Left lobe of liver (tissue), 2 donors: ENCODE measurements at regions not wholly inside any gene's neighbourhood (a gene's known extent, or its start where the extent isn't known, plus 50 kb on each side); places are given as distances from the start of the nearest gene placed in this dataset.

ENCODE experiments used
- ATAC-seq: fragments of 200-7000 bp; cut with Tn5 transposase; one replicate; pipeline ENCODE4 v1.9.1; 2020; ENCODE audit warnings: mild to moderate bottlenecking, moderate library complexity
- DNase-seq: peaks from one replicate; pipeline ENCODE4 v3.0.0-alpha.2; 2020; ENCODE audit warnings: low spot score
- donor health status: DM: no; HTN: no; CAD: no; lungs with moderate emphysema.
- donor health status: DM: no; HTN: yes; CAD: no.

DNA sequence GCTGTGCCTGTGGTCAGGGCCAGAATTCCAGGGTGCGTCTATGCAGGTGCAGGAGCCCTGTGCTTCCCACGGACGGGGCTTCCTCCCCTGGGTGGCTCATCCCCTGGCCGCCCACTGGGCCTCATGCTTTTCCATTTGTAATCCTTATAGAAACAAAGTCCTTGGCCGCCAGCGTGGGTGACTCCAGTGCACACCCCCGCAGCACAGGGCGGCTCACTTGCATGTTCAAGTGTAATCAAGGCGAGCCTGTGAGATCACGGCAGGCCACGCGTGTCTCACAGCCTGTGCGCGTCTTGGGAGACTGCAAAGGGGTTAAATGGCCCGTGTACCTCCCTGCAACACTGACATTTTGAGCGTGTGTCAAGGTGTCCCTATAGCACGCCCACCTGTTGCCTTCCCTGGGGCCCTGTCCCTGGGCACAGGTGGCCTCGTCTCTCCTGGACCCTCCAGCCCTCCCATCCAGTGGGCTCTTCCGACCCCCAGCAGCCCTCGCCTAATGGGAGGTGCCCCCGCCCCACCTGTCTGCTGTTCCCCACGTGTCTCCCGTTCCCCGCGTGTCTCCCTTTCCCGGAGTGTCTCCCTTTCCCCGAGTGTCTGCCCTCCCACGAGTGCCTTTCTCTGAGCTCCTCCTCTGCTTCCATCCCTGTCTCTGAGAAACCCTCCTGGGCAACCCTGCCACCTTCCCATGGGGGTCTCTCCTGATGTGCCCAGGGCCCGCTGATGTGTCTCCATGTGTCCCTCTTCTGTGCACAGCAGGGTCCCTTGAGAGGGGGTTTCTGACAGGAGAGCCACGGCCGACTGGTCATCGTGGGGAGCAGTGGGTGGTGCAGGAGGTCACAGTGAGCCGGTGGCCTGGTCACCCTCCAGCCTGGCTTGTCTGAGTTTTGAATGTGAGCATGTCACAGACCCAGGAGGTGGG, 1215.3 kb downstream of the BRD1 start:
- DNase-seq (no peak), ATAC-seq (no peak)

DNA sequence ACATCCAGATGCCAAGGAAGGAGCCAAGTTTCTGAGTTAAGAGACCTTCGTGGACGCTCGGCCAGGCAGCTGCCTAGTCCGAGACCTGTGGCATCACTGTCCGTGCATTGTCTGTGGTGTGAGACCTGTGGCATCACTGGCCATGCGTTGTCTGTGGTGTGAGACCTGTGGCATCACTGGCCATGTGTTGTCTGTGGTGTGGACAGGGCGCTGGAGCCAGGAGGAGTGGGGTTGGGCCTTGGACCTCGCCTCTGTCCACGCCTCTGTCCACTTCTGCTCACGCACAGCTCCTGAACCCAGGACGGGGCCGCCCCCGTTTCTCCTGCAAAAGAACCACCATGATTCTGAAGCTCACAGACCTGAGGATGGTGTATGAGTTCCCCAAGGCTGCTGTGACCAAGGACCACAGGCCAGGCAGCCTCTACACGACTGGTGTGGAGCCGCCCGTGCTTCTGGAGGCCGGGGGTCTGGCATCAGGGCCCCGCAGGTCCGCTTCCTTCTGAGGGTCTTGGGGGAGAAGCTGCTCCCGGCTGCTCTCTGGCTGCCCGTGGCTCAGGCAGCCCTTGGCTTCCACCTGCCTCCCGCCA, 1218.3 kb downstream of the BRD1 start:
- DNase-seq: no peak
- no peak for ATAC-seq

DNA sequence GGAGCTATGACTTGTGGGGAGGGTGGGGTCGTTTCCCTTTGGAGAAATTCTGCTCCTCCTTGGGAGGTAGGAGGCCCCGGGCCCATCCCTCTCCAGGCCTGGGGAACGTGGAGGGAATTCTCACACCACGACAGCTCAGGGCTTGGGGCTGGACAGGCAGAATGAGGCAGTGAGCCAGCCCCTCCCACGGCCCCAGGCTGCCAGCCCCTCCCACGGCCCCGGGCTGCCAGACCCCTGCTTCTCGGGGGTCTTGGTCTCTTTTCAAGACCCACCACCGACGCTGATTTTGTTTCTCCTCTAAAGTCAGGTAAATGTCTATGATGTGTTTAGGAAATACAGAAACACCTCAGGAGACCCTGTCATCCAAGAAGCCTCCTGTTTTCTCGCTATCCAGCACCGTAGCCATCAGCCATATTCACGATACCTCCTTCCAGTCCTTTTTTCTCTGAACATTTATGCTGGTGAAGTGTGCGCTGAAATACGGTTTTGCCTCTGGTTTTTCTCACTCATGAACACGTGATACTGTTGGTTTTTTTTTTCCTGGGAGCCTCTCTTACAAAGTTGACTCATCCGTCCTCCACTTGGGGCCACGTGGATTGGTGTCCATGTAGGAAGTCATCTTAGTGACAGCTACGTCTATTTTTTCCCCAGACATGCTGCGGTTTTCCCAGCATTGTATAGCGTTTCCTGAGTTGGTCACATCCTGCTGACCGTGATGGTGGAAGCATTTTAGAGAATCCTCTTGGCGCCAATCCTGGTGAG, 1219.6 kb downstream of the BRD1 start:
- ATAC-seq: no peak
- DNase-seq: no peak

- ATAC-seq: no peak
- no peak for DNase-seq
Observed at GRCh38 chr22:48606684-48607307, 1220.9 kb downstream of the BRD1 start.

- ATAC-seq: no peak
- no peak for DNase-seq
Observed at GRCh38 chr22:48605856-48606481, 1221.7 kb downstream of the BRD1 start.

- DNase-seq (no peak), ATAC-seq (no peak)
Observed at GRCh38 chr22:48605125-48605524, 1222.5 kb downstream of the BRD1 start.

DNA sequence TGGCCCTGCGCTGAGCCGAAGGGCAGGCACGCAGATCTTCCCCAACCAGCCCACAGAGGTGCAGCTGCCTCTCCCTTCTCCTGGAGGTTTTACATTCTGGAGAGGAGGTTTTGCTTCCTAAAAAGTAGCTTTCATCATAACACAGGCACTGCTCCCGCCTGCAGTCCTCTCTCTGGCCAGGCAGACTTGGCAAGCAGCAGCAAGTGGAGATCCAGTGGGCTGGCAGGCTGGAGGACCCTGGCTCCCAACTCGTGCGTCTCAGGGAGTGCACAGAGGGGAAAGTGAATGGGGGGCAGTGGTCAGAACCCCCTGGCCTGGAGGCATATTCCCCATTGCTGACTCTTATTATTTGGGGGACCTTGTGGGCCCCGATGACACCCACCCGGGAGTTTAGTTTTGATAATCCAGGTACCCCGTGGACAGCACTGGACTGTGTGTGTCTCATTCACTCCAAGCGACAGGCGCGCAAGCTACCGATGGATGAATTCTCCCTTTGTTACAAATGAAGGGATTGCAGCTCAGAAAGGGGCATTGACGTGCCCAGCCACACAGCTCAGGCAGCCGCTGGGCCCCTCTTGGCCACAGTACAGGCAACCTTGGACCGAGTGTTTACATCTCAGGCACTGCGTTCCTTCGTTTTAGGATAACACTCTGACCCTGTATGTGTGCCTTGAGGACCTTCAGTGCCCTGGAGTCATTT, 1223.9 kb downstream of the BRD1 start:
- ATAC-seq: no peak
- no peak for DNase-seq

- ATAC-seq: no peak
- no peak for DNase-seq
Observed at GRCh38 chr22:48602805-48603518, 1224.7 kb downstream of the BRD1 start.

- DNase-seq (no peak), ATAC-seq (no peak)
Observed at GRCh38 chr22:48600681-48601080, 1227.0 kb downstream of the BRD1 start.

- ATAC-seq: no peak
- DNase-seq: no peak
Observed at GRCh38 chr22:48600171-48600570, 1227.5 kb downstream of the BRD1 start.

GRCh38 chr22:48599346-48599745, 1228.3 kb downstream of the BRD1 start:
- DNase-seq (no peak), ATAC-seq (no peak)

DNA sequence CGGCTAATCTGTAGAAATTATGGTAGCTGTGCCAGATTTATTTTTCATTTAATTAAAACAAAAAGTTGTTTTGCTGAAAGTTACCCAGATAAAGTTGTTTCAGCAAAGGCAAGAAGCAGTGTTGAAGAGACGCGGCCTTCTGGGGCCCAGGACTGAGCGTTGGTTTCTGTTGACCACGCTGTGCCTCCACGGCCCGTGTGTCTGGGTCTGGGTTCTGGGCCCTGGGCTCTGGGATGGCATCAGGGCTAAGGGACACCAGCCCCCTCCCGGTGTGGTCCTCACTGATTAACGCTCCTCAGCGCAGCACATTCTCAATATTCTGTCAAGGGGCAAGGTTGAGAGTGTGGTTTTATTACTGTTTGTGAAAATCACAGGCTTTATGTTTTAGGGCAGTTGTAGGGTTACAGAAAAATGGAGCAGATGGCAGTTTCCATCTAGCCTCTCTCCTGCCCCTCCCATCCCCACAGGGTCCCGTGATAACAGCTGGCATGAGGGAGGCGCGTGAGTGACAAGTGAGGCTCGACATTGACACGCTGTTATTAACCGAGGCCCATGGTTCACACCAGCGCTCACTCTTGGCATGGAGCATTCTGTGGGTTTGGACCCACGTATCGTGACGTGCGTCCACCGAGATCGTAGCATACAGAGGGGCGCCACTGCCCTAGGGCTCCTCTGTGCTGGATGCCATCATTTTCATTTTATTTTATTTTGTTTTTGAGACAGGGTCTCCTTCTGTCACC, 1231.4 kb downstream of the BRD1 start:
- ATAC-seq (no peak), DNase-seq (no peak)

- no peak for DNase-seq
- ATAC-seq: no peak
Observed at GRCh38 chr22:48595511-48595905, 1232.2 kb downstream of the BRD1 start.

GRCh38 chr22:48594757-48595510, 1232.7 kb downstream of the BRD1 start:
- no peak for DNase-seq
- no peak for ATAC-seq

- ATAC-seq (no peak), DNase-seq (no peak)
Observed at GRCh38 chr22:48594016-48594756, 1233.5 kb downstream of the BRD1 start.

GRCh38 chr22:48593551-48593950, 1234.1 kb downstream of the BRD1 start:
- DNase-seq (no peak), ATAC-seq (no peak)

DNA sequence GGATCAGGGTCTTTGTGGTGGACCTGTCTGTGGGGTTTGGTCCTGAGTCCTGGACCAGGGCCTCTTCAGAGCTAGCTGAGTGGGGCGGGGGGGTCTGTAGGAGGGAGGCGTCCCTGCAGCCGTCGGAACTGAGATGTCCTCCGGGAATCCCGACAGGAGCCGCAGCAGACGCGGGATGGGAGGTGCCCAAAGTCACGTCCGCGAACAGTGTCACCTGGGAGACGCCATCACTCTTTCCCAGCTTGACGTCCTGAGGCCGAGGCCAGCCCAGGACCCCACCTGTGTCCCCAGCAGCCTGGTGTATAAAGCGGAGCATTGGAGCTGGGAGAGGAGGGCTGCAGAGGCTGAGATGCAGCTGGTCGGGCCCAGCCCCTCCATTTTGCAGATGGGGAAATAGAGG, 1234.7 kb downstream of the BRD1 start:
- no peak for DNase-seq
- ATAC-seq: no peak
